ENCODE measurements at regions not wholly inside any gene's neighbourhood (a gene's known extent, or its start where the extent isn't known, plus 50 kb on each side); places are given as distances from the start of the nearest gene placed in this dataset.

DNA sequence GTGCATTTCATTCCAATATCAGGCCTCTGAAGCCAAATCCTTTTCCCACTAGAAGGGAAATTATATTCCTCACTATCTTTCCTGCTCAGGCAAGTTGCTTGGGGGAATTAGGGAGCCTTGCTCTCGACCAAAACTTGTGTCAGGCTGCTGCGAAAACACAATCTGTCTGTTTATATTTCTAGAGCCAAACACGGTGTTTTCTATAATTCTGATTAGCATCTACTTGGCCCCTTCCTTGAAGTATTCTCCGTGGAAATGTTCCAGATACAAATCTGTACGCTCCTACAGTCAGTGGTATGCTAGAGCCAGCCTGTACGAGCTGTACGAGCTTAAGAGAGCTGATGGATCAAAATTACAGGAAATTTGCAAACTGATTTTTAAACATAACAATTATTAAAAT lies 299.3 kb upstream of the SALL1 start (continued):
- TF ChIP-seq, protein P1, sequence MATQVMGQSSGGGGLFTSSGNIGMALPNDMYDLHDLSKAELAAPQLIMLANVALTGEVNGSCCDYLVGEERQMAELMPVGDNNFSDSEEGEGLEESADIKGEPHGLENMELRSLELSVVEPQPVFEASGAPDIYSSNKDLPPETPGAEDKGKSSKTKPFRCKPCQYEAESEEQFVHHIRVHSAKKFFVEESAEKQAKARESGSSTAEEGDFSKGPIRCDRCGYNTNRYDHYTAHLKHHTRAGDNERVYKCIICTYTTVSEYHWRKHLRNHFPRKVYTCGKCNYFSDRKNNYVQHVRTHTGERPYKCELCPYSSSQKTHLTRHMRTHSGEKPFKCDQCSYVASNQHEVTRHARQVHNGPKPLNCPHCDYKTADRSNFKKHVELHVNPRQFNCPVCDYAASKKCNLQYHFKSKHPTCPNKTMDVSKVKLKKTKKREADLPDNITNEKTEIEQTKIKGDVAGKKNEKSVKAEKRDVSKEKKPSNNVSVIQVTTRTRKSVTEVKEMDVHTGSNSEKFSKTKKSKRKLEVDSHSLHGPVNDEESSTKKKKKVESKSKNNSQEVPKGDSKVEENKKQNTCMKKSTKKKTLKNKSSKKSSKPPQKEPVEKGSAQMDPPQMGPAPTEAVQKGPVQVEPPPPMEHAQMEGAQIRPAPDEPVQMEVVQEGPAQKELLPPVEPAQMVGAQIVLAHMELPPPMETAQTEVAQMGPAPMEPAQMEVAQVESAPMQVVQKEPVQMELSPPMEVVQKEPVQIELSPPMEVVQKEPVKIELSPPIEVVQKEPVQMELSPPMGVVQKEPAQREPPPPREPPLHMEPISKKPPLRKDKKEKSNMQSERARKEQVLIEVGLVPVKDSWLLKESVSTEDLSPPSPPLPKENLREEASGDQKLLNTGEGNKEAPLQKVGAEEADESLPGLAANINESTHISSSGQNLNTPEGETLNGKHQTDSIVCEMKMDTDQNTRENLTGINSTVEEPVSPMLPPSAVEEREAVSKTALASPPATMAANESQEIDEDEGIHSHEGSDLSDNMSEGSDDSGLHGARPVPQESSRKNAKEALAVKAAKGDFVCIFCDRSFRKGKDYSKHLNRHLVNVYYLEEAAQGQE (IDR thresholded peaks at IDR 0.05; ENCODE audit: unreplicated experiment), result no peak
- no peak for TF ChIP-seq EZH2 (IDR thresholded peaks at IDR 0.05; ENCODE audit: low read depth, unreplicated experiment)

DNA sequence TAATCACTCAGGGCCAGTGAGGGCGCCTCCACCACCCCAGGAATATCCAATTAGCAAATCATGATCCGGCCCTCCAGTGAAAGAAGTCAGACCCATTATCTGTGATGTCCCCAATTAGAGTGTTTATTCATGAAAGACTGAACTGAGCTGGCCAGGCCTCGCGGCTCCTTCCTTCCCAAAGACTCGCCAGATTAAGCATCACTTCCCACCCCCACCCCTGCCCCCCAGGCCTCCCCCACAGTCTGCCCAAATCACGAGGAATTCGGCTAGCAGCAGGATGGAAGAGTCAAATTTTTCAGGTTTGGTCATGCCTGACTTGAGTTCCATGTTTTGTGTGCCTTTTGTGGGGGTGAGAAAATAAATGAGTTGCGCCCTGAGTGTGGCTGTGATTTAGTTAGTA lies 298.4 kb upstream of the SALL1 start:
- DNase-seq (ENCODE audit: low spot score), result no peak
- Histone ChIP-seq H3K4me3 (no peak overlapping the region), H3K9me2 (ENCODE audit: insufficient read depth) (peaks cover 19% of the 10 kb centered on the region), H3F3A (replicated peaks; ENCODE audit: low read depth) (no peaks in the 10 kb centered on the region), H3K79me2 (replicated peaks; ENCODE audit: insufficient read depth) (no peaks in the 10 kb centered on the region), H4K20me1 (replicated peaks; ENCODE audit: insufficient read depth) (no peaks in the 10 kb centered on the region), H3K4me1 (ENCODE audit: insufficient read depth) (no peaks in the 10 kb centered on the region), H3K27ac (ENCODE audit: low read depth) (no peak overlapping the region), H3K36me3 (ENCODE audit: insufficient read depth) (no peaks in the 10 kb centered on the region), H2AFZ (no peak overlapping the region), H3K27me3 (ENCODE audit: insufficient read depth) (no peaks in the 10 kb centered on the region), H3K4me2 (no peak overlapping the region)
- no peak overlapping the region for H3K4me3 Mint-ChIP-seq
- peaks cover 14% of the 10 kb centered on the region for H3K4me1 Mint-ChIP-seq
- H3K27me3 Mint-ChIP-seq (ENCODE audit: insufficient read depth, low read depth, poor library complexity), result no peaks in the 10 kb centered on the region
- H3K36me3 Mint-ChIP-seq (ENCODE audit: low read depth), result no peaks in the 10 kb centered on the region
- no peaks in the 10 kb centered on the region for H3K9me3 Mint-ChIP-seq
- ATAC-seq, result no peak
- H3K27ac Mint-ChIP-seq, result no peak overlapping the region
- TF ChIP-seq STAT1 (IDR thresholded peaks at IDR 0.05; ENCODE audit: unreplicated experiment) (no peak), ZNF331 (CRISPR knock-in tag; IDR thresholded peaks at IDR 0.05; ENCODE audit: low read depth) (no peak), JUNB (IDR thresholded peaks at IDR 0.05; ENCODE audit: unreplicated experiment) (no peak), CREB1 (CRISPR knock-in tag; IDR thresholded peaks at IDR 0.05; ENCODE audit: low read depth) (no peak), ZNF114 (CRISPR knock-in tag; IDR thresholded peaks at IDR 0.05) (no peak), NANOG (IDR thresholded peaks at IDR 0.05; ENCODE audit: borderline replicate concordance) (no peak)
- TF ChIP-seq, protein P2, sequence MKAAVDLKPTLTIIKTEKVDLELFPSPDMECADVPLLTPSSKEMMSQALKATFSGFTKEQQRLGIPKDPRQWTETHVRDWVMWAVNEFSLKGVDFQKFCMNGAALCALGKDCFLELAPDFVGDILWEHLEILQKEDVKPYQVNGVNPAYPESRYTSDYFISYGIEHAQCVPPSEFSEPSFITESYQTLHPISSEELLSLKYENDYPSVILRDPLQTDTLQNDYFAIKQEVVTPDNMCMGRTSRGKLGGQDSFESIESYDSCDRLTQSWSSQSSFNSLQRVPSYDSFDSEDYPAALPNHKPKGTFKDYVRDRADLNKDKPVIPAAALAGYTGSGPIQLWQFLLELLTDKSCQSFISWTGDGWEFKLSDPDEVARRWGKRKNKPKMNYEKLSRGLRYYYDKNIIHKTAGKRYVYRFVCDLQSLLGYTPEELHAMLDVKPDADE (IDR thresholded peaks at IDR 0.05), result no peak
- TF ChIP-seq, protein P1 (IDR thresholded peaks at IDR 0.05; ENCODE audit: unreplicated experiment), result no peak
- TF ChIP-seq, protein P3, sequence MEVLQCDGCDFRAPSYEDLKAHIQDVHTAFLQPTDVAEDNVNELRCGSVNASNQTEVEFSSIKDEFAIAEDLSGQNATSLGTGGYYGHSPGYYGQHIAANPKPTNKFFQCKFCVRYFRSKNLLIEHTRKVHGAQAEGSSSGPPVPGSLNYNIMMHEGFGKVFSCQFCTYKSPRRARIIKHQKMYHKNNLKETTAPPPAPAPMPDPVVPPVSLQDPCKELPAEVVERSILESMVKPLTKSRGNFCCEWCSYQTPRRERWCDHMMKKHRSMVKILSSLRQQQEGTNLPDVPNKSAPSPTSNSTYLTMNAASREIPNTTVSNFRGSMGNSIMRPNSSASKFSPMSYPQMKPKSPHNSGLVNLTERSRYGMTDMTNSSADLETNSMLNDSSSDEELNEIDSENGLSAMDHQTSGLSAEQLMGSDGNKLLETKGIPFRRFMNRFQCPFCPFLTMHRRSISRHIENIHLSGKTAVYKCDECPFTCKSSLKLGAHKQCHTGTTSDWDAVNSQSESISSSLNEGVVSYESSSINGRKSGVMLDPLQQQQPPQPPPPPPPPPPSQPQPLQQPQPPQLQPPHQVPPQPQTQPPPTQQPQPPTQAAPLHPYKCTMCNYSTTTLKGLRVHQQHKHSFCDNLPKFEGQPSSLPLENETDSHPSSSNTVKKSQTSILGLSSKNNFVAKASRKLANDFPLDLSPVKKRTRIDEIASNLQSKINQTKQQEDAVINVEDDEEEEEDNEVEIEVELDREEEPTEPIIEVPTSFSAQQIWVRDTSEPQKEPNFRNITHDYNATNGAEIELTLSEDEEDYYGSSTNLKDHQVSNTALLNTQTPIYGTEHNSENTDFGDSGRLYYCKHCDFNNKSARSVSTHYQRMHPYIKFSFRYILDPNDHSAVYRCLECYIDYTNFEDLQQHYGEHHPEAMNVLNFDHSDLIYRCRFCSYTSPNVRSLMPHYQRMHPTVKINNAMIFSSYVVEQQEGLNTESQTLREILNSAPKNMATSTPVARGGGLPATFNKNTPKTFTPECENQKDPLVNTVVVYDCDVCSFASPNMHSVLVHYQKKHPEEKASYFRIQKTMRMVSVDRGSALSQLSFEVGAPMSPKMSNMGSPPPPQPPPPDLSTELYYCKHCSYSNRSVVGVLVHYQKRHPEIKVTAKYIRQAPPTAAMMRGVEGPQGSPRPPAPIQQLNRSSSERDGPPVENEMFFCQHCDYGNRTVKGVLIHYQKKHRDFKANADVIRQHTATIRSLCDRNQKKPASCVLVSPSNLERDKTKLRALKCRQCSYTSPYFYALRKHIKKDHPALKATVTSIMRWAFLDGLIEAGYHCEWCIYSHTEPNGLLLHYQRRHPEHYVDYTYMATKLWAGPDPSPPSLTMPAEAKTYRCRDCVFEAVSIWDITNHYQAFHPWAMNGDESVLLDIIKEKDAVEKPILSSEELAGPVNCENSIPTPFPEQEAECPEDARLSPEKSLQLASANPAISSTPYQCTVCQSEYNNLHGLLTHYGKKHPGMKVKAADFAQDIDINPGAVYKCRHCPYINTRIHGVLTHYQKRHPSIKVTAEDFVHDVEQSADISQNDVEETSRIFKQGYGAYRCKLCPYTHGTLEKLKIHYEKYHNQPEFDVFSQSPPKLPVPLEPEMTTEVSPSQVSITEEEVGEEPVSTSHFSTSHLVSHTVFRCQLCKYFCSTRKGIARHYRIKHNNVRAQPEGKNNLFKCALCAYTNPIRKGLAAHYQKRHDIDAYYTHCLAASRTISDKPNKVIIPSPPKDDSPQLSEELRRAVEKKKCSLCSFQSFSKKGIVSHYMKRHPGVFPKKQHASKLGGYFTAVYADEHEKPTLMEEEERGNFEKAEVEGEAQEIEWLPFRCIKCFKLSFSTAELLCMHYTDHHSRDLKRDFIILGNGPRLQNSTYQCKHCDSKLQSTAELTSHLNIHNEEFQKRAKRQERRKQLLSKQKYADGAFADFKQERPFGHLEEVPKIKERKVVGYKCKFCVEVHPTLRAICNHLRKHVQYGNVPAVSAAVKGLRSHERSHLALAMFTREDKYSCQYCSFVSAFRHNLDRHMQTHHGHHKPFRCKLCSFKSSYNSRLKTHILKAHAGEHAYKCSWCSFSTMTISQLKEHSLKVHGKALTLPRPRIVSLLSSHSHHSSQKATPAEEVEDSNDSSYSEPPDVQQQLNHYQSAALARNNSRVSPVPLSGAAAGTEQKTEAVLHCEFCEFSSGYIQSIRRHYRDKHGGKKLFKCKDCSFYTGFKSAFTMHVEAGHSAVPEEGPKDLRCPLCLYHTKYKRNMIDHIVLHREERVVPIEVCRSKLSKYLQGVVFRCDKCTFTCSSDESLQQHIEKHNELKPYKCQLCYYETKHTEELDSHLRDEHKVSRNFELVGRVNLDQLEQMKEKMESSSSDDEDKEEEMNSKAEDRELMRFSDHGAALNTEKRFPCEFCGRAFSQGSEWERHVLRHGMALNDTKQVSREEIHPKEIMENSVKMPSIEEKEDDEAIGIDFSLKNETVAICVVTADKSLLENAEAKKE (CRISPR knock-in tag; IDR thresholded peaks at IDR 0.05), result no peak
